ENCODE measurements at regions not wholly inside any gene's neighbourhood (a gene's known extent, or its start where the extent isn't known, plus 50 kb on each side); places are given as distances from the start of the nearest gene placed in this dataset.

DNA sequence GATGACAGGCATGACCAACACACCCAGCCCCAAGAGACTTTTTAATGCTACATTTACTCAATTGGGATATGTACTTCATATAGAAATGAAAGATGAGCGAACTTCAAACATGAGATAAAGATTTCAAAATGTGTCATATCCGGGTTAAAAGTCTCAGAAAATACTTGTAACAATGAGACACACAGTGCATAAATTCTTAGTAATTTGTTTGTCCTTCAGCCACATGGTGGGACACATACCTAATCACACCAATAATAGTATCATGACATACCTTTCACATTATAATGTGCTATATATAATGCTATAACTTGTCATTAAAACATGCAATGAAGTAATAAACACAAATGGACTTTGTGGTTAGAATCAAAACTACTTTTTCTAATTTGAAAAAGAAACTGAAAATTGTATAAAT, 204.7 kb upstream of the RFX3 start:
- TF ChIP-seq, protein P1, sequence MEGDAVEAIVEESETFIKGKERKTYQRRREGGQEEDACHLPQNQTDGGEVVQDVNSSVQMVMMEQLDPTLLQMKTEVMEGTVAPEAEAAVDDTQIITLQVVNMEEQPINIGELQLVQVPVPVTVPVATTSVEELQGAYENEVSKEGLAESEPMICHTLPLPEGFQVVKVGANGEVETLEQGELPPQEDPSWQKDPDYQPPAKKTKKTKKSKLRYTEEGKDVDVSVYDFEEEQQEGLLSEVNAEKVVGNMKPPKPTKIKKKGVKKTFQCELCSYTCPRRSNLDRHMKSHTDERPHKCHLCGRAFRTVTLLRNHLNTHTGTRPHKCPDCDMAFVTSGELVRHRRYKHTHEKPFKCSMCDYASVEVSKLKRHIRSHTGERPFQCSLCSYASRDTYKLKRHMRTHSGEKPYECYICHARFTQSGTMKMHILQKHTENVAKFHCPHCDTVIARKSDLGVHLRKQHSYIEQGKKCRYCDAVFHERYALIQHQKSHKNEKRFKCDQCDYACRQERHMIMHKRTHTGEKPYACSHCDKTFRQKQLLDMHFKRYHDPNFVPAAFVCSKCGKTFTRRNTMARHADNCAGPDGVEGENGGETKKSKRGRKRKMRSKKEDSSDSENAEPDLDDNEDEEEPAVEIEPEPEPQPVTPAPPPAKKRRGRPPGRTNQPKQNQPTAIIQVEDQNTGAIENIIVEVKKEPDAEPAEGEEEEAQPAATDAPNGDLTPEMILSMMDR (IDR thresholded peaks at IDR 0.05; ENCODE audit: low read depth, low read length), result no peak
- TF ChIP-seq EZH2phosphoT487 (IDR thresholded peaks at IDR 0.05; ENCODE audit: low read depth), result no peak
